ENCODE measurements at regions not wholly inside any gene's neighbourhood (a gene's known extent, or its start where the extent isn't known, plus 50 kb on each side); places are given as distances from the start of the nearest gene placed in this dataset.

DNA sequence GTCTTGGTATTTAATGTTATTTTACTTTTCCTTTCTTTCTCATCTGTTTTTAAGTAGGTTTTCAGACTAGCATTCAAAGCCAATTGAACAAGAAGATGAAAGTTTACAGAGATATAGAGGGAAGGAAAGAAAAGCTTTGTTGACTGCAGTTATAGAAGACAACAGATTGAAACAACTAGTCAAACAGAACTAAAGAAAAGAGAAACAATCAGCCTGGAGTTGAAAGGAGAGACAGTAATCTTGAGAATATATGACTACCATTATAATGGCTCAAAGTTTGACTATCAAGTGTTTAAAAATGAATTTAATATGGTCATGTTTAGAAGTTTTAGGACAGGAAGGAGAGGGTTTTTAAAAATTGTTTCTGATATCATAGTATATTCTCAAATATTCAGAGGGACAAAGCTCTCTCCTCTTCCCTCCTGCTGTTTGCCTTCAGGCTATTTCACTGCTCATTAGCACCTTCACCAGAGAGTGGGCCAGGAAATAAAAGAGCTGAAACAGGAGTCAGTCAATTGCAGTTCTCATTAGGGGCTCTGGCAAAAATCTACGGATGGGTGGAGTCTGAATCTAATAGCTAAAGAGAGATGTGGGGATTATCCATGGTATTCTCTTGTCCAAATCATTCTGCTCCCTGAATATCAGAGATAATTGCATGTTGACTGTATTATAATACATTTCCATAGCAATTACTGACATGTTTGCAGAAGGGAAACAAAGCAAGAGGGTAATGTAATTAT lies 577.8 kb downstream of the BRINP3 start:
- no peak for TF ChIP-seq POLR2A (IDR thresholded peaks at IDR 0.05; ENCODE audit: low read depth, low read length)
- DNase-seq (ENCODE audit: insufficient read length, low spot score), result no peak
- FAIRE-seq, result no peak

- no peak for FAIRE-seq
- no peak for TF ChIP-seq POLR2A (IDR thresholded peaks at IDR 0.05; ENCODE audit: low read depth, low read length)
- no peak for DNase-seq (ENCODE audit: insufficient read length, low spot score)
These were observed 573.2 kb downstream of the BRINP3 start for GRCh38 chr1:189904509-189904908.

DNA sequence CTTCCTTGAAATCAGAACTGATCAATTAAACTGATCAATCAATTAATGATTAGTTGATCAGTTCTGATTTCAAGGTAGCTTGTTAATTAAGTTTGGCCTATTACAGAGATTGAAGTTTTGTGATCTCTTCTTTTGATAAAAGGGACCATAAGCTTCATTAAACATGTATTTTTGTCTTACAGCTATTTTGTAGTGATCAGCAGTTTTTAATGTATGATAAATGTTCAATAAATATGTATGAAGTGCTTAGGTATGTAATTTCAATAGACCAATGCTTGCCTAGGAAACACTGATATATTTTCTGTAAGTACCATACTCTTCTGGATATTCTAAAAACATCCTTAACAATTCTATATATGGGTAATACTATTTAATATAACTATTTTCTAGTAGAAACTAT lies 569.6 kb downstream of the BRINP3 start:
- no peak for FAIRE-seq
- DNase-seq (ENCODE audit: insufficient read length, low spot score), result no peak
- no peak for TF ChIP-seq POLR2A (IDR thresholded peaks at IDR 0.05; ENCODE audit: low read depth, low read length)

- TF ChIP-seq POLR2A (IDR thresholded peaks at IDR 0.05; ENCODE audit: low read depth, low read length), result no peak
- FAIRE-seq, result no peak
- DNase-seq (ENCODE audit: insufficient read length, low spot score), result no peak
These were observed 556.1 kb downstream of the BRINP3 start for GRCh38 chr1:189921613-189922012.

GRCh38 chr1:189927641-189928040 lies 550.0 kb downstream of the BRINP3 start:
- no peak for TF ChIP-seq POLR2A (IDR thresholded peaks at IDR 0.05; ENCODE audit: low read depth, low read length)
- no peak for FAIRE-seq
- DNase-seq (ENCODE audit: insufficient read length, low spot score), result no peak

GRCh38 chr1:189929501-189930099 lies 548.1 kb downstream of the BRINP3 start:
- DNase-seq (ENCODE audit: insufficient read length, low spot score), result no peak
- no peak for TF ChIP-seq POLR2A (IDR thresholded peaks at IDR 0.05; ENCODE audit: low read depth, low read length)
- no peak for FAIRE-seq

GRCh38 chr1:189936861-189937260 lies 540.8 kb downstream of the BRINP3 start:
- TF ChIP-seq POLR2A (IDR thresholded peaks at IDR 0.05; ENCODE audit: low read depth, low read length), result no peak

GRCh38 chr1:189939967-189940366 lies 537.7 kb downstream of the BRINP3 start:
- TF ChIP-seq POLR2A (IDR thresholded peaks at IDR 0.05; ENCODE audit: low read depth, low read length), result no peak
- DNase-seq (ENCODE audit: insufficient read length, low spot score) (no peak), FAIRE-seq (no peak)

More at GRCh38 chr1:189936861-189937260, 540.8 kb downstream of the BRINP3 start:
- FAIRE-seq (no peak), DNase-seq (ENCODE audit: insufficient read length, low spot score) (no peak)

- FAIRE-seq (no peak), DNase-seq (ENCODE audit: insufficient read length, low spot score) (no peak)
- TF ChIP-seq POLR2A (IDR thresholded peaks at IDR 0.05; ENCODE audit: low read depth, low read length), result no peak
These were observed 535.7 kb downstream of the BRINP3 start for GRCh38 chr1:189941922-189942321.

DNA sequence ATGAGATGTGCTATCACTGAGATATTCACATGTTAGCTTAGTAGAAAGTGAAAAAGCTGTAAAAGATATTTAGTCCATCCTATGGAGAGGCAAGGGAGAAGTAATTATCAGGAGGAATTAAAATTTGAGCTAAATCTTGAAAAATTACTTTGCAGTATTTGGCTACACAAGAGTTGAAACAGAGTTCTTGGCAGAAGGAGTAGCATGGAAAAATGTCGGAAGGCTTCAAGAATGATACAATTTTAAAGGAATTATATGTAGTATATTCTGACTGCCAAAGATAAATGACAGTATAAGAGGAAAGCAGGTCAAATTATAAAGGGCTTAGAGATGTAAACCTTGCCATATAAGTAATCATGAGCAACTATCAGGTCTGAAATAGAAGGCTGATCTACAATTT lies 518.9 kb downstream of the BRINP3 start:
- TF ChIP-seq POLR2A (IDR thresholded peaks at IDR 0.05; ENCODE audit: low read depth, low read length), result no peak
- FAIRE-seq (no peak), DNase-seq (ENCODE audit: insufficient read length, low spot score) (no peak)

- no peak for DNase-seq (ENCODE audit: insufficient read length, low spot score)
- no peak for FAIRE-seq
- no peak for TF ChIP-seq POLR2A (IDR thresholded peaks at IDR 0.05; ENCODE audit: low read depth, low read length)
These were observed 516.9 kb downstream of the BRINP3 start for GRCh38 chr1:189960769-189961168.

GRCh38 chr1:189962181-189962580 lies 515.5 kb downstream of the BRINP3 start:
- no peak for FAIRE-seq
- DNase-seq (ENCODE audit: insufficient read length, low spot score), result no peak
- no peak for TF ChIP-seq POLR2A (IDR thresholded peaks at IDR 0.05; ENCODE audit: low read depth, low read length)

DNA sequence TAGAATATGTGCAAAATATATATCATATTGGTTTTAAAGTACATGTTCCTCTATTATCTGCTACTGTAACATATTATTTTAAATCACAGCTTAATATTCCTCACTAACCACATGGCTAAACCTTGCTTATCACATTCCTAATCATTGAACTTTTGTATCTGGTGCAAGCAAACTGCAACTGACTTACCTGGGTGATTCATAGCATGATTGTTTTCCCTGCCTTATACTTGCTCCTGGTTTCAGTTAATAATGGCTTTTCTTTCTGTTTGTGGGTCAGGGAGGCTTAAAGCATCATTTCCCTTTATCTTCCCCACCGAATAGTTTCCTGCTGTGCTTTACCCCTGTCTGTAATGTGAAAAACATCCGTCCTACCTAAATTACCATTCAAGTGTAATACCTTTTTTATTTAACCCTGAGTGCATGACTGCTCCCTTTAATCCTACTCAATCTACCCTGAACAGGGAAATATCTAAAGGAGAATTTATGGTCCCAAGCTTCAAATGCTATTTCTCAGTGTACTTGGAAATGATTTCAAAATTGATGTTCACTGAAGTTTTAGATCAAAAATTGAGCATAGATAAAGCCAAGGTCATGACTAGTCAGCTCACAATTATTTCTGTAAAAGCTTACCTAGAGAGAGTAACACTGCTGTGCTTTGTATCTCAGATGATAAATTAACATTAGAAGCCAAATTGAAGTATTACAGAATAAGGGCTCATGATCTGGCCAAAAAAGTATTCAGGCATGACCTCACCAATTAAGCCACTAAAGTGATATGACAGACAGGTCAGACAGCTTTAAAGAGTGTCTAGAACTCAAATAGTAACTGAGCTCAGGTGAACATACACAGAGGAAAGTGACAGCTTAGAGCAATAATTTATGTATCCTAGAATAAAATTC lies 507.1 kb downstream of the BRINP3 start:
- FAIRE-seq (no peak), DNase-seq (ENCODE audit: insufficient read length, low spot score) (no peak)
- TF ChIP-seq POLR2A (IDR thresholded peaks at IDR 0.05; ENCODE audit: low read depth, low read length), result no peak

- no peak for TF ChIP-seq POLR2A (IDR thresholded peaks at IDR 0.05; ENCODE audit: low read depth, low read length)
- DNase-seq (ENCODE audit: insufficient read length, low spot score) (no peak), FAIRE-seq (no peak)
These were observed 506.0 kb downstream of the BRINP3 start for GRCh38 chr1:189971656-189972055.

Measured in H54 (cell line).